HepG2 (cell line): ENCODE measurements at regions not wholly inside any gene's neighbourhood (a gene's known extent, or its start where the extent isn't known, plus 50 kb on each side); places are given as distances from the start of the nearest gene placed in this dataset.

Experiments
- ATAC-seq: fragments of 200-7000 bp; cut with Tn5 transposase; 3 replicates; pipeline ENCODE4 v1.9.1; 2020; ENCODE audit warnings: mild to moderate bottlenecking, moderate library complexity
- BruUV-seq: library from RNA; stranded (reverse); fragments of 400-500 nt; replicated peaks from 2 replicates; lab custom pipeline; 2021; lab: Mats Ljungman, UMichigan
- CTCF ChIA-PET: fragments of 300-600 bp; formaldehyde crosslinking; extraction: SDS; loops from one replicate; lab custom pipeline; 2021; ENCODE audit warnings: low total read pairs, inconsistent platforms, low intra/inter-chr PET ratio; lab: Yijun Ruan, JAX
- POLR2A ChIA-PET: fragments of 350-600 bp; sonication (Branson Sonifier 250); formaldehyde crosslinking; loops from one replicate; lab custom pipeline; 2020; ENCODE audit warnings: antibody characterized with exemption, inconsistent platforms; lab: Yijun Ruan, JAX
- DNase-seq: peaks from one replicate; pipeline ENCODE4 v3.0.0-alpha.2; 2015; ENCODE audit warnings: low spot score
- FAIRE-seq: peaks from 3 replicates; lab custom pipeline; 2011; peaks lifted over from hg19 to GRCh38; lab: Jason Lieb, UNC
- H2AFZ ChIP-seq: one replicate; pipeline ENCODE4 v1.6.1; 2011; ENCODE audit warnings: low read length, inconsistent platforms
- H3K27ac ChIP-seq: fragments of 300-600 bp; 3 replicates; pipeline ENCODE4 v1.8.0; 2011; ENCODE audit warnings: mixed run types, mild to moderate bottlenecking, mixed read lengths, low read length, inconsistent platforms; ENCODE audit not compliant: insufficient read depth; ENCODE audit errors: extremely low read length
- H3K27me3 ChIP-seq, 2 experiments: fragments of 200-600 bp in 1 of 2; 2 replicates in 1 of 2; 3 replicates in 1 of 2; pipeline versions ENCODE4 v1.6.0 to v1.8.0; 2011; ENCODE audit warnings: low read length in 2 of 2, mild to moderate bottlenecking in 2 of 2, moderate library complexity in 2 of 2, inconsistent platforms in 1 of 2; ENCODE audit not compliant: insufficient read depth in 2 of 2, control insufficient read depth in 1 of 2
- H3K36me3 ChIP-seq, 2 experiments: fragments of 200-600 bp in 1 of 2; replicated peaks in 1 of 2; 2 replicates in 1 of 2; 3 replicates in 1 of 2; pipeline versions ENCODE4 v1.5.1 to v1.8.0; 2011; ENCODE audit warnings: low read length in 2 of 2, inconsistent platforms in 1 of 2; ENCODE audit not compliant: insufficient read depth in 2 of 2, control insufficient read depth in 1 of 2
- H3K4me1 ChIP-seq: 2 replicates; pipeline ENCODE4 v1.5.1; 2012; ENCODE audit warnings: low read length, inconsistent platforms; ENCODE audit not compliant: insufficient read depth
- H3K4me2 ChIP-seq: 2 replicates; pipeline ENCODE4 v1.6.0; 2011; ENCODE audit warnings: low read depth, low read length, inconsistent platforms
- H3K4me3 ChIP-seq, 3 experiments: fragments of 200-600 bp in 1 of 3; sonication (generic), shearing (Covaris generic) in 1 of 3; replicated peaks in 1 of 3; 2 replicates each; pipeline ENCODE4 v1.5.1; 2011 to 2016; ENCODE audit warnings: low read length in 3 of 3, inconsistent platforms in 2 of 3, low read depth in 2 of 3, mild to moderate bottlenecking in 2 of 3, control low read depth in 1 of 3, mixed read lengths in 1 of 3; ENCODE audit not compliant: insufficient read depth in 1 of 3
- H3K79me2 ChIP-seq: one replicate; pipeline ENCODE4 v1.6.1; 2011; ENCODE audit warnings: low read length, inconsistent platforms; ENCODE audit not compliant: insufficient read depth
- H3K9ac ChIP-seq: 2 replicates; pipeline ENCODE4 v1.6.0; 2011; ENCODE audit warnings: mild to moderate bottlenecking, low read depth, low read length, inconsistent platforms; ENCODE audit not compliant: insufficient read depth
- H3K9me3 ChIP-seq: 2 replicates; pipeline ENCODE4 v1.5.1; 2012; ENCODE audit warnings: mild to moderate bottlenecking, low read length
- H4K20me1 ChIP-seq: 2 replicates; pipeline ENCODE4 v1.6.0; 2011; ENCODE audit warnings: inconsistent platforms, mild to moderate bottlenecking, low read length, moderate library complexity; ENCODE audit not compliant: insufficient read depth
- AGO1 ChIP-seq: fragments of 200-400 bp; formaldehyde crosslinking; IDR thresholded peaks from 2 replicates; pipeline ENCODE4 v1.6.1; 2017; ENCODE audit warnings: mild to moderate bottlenecking, low read depth, low read length, moderate library complexity; ENCODE audit not compliant: poor library complexity, severe bottlenecking
- ATM ChIP-seq: fragments of 450-650 bp; IDR thresholded peaks from 2 replicates; pipeline ENCODE4 v1.7.1; 2017; ENCODE audit warnings: mild to moderate bottlenecking, borderline replicate concordance
- FOXM1 ChIP-seq: sonication (generic); formaldehyde crosslinking; IDR thresholded peaks from 2 replicates; pipeline ENCODE4 v1.5.0; 2020; ENCODE audit warnings: missing genetic modification reagents
- KDM6A ChIP-seq: IDR thresholded peaks from 2 replicates; pipeline ENCODE4 v1.6.1; 2016; ENCODE audit warnings: low read depth
- MAZ ChIP-seq, 2 experiments: sonication (generic) in 1 of 2; formaldehyde crosslinking in 1 of 2; IDR thresholded peaks; 2 replicates each; pipeline versions ENCODE4 v1.5.0 to v1.6.1; 2012 to 2020; ENCODE audit warnings: low read depth in 2 of 2, mild to moderate bottlenecking in 2 of 2, borderline replicate concordance in 1 of 2, improper control_type of control experiment in 1 of 2, low read length in 1 of 2, missing genetic modification reagents in 1 of 2, moderate library complexity in 1 of 2
- PRPF4 ChIP-seq: fragments of 200-400 bp; formaldehyde crosslinking; IDR thresholded peaks from 2 replicates; pipeline ENCODE4 v1.6.1; 2016; ENCODE audit warnings: low read length, low read depth; ENCODE audit not compliant: poor library complexity, severe bottlenecking
- STAT6 ChIP-seq: sonication (generic); formaldehyde crosslinking; IDR thresholded peaks from 2 replicates; pipeline ENCODE4 v1.4.0; 2020; ENCODE audit warnings: missing genetic modification reagents, mild to moderate bottlenecking, borderline replicate concordance
- ZNF138 ChIP-seq: sonication (generic); formaldehyde crosslinking; IDR thresholded peaks from 2 replicates; pipeline ENCODE4 v1.5.0; 2020; ENCODE audit warnings: mild to moderate bottlenecking, low read depth, missing genetic modification reagents
- ZNF766 ChIP-seq: sonication (generic); formaldehyde crosslinking; IDR thresholded peaks from 2 replicates; pipeline ENCODE4 v1.5.0; 2020; ENCODE audit warnings: missing genetic modification reagents, borderline replicate concordance
- WGBS: methylation state at CpG from one replicate; pipeline ENCODE4 v1.1.6; 2017; ENCODE audit warnings: low lambda C conversion rate; 5-methylcytosine and 5-hydroxymethylcytosine counted together
- in situ Hi-C: cut with HindIII; loops from 2 replicates; pipeline ENCODE4 v1.10.0; 2017; ENCODE audit warnings: low pct_unique_long_range_greater_than_20kb; ENCODE audit not compliant: extremely low pct_ligation_motif_present
- intact Hi-C: fragments of 100-400 bp; cut with micrococcal nuclease; formaldehyde crosslinking; loops from one replicate; pipeline ENCODE4 v1.10.0; 2022; ENCODE audit not compliant: unreplicated experiment
- TF ChIP-seq, protein P1 (sequence below): sonication (generic); formaldehyde crosslinking; IDR thresholded peaks from 2 replicates; pipeline ENCODE4 v1.9.0; 2021; ENCODE audit warnings: missing genetic modification reagents, borderline replicate concordance

- WGBS, result 7% methylated on average over 4 of the region's 4 CpGs
- no TSS peak for BruUV-seq
These were observed 2120.5 kb downstream of the PCDH7 start for GRCh38 chr4:32840461-32841189.

More at GRCh38 chr4:32840461-32841189, 2120.5 kb downstream of the PCDH7 start:
- no peak overlapping the region for H3K4me3 ChIP-seq
- peaks cover 8% of the 10 kb centered on the region for H3K4me1 ChIP-seq
- intact Hi-C loops, result no loop called here
- H3K79me2 ChIP-seq, result no peaks in the 10 kb centered on the region
- H3K27ac ChIP-seq, result peak overlapping the region; percentile 32
- no peaks in the 10 kb centered on the region for H3K27me3 ChIP-seq
- in situ Hi-C loops, result no loop called here
- no peak for FAIRE-seq
- H2AFZ ChIP-seq, result no peak overlapping the region
- no peak overlapping the region for H3K4me2 ChIP-seq
- ChIA-PET CTCF (no interaction called here), POLR2A (no interaction called here)
- no peaks in the 10 kb centered on the region for H4K20me1 ChIP-seq
- no peaks in the 10 kb centered on the region for H3K36me3 ChIP-seq
- no peak for ATAC-seq
- TF ChIP-seq ZNF766 (CRISPR knock-in tag), result no peak
- TF ChIP-seq FOXM1 (CRISPR knock-in tag), result no peak
- TF ChIP-seq ATM, result no peak
- no peak for TF ChIP-seq AGO1
- TF ChIP-seq ZNF138 (CRISPR knock-in tag), result no peak
- no peak for TF ChIP-seq PRPF4
- TF ChIP-seq, protein P1, sequence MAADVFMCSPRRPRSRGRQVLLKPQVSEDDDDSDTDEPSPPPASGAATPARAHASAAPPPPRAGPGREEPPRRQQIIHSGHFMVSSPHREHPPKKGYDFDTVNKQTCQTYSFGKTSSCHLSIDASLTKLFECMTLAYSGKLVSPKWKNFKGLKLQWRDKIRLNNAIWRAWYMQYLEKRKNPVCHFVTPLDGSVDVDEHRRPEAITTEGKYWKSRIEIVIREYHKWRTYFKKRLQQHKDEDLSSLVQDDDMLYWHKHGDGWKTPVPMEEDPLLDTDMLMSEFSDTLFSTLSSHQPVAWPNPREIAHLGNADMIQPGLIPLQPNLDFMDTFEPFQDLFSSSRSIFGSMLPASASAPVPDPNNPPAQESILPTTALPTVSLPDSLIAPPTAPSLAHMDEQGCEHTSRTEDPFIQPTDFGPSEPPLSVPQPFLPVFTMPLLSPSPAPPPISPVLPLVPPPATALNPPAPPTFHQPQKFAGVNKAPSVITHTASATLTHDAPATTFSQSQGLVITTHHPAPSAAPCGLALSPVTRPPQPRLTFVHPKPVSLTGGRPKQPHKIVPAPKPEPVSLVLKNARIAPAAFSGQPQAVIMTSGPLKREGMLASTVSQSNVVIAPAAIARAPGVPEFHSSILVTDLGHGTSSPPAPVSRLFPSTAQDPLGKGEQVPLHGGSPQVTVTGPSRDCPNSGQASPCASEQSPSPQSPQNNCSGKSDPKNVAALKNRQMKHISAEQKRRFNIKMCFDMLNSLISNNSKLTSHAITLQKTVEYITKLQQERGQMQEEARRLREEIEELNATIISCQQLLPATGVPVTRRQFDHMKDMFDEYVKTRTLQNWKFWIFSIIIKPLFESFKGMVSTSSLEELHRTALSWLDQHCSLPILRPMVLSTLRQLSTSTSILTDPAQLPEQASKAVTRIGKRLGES (CRISPR knock-in tag), result no peak
- no peak for TF ChIP-seq KDM6A (CRISPR knock-in tag)
- TF ChIP-seq MAZ (IDR thresholded peaks at IDR 0.05; ENCODE audit: borderline replicate concordance, low read depth, low read length), result no peak
- TF ChIP-seq MAZ (CRISPR knock-in tag; IDR thresholded peaks at IDR 0.05; ENCODE audit: low read depth), result no peak
- TF ChIP-seq STAT6 (CRISPR knock-in tag), result no peak
- peaks cover 4% of the 10 kb centered on the region; the same call in 1 of the 2 replicates for H3K9me3 ChIP-seq
- no peak overlapping the region for H3K9ac ChIP-seq
- no peak for DNase-seq
